ENCODE measurements at regions not wholly inside any gene's neighbourhood (a gene's known extent, or its start where the extent isn't known, plus 50 kb on each side); places are given as distances from the start of the nearest gene placed in this dataset.
A peak's percentile ranks its signal among the peaks of the same experiment; 100 is the strongest.

GRCh38 chr3:177306252-177306651 lies 109.0 kb upstream of the TBL1XR1 start:
- DNase-seq, result no peak

- DNase-seq, result no peak
Measured at GRCh38 chr3:177307391-177307790, 110.1 kb upstream of the TBL1XR1 start.

GRCh38 chr3:177307826-177308225 lies 110.5 kb upstream of the TBL1XR1 start:
- DNase-seq, result no peak

- DNase-seq, result no peak
Measured at GRCh38 chr3:177308286-177308685, 111.0 kb upstream of the TBL1XR1 start.

- no peak for DNase-seq
Measured at GRCh38 chr3:177308911-177309310, 111.6 kb upstream of the TBL1XR1 start.

GRCh38 chr3:177312491-177312890 lies 115.2 kb upstream of the TBL1XR1 start:
- DNase-seq, result no peak

- DNase-seq, result no peak
Measured at GRCh38 chr3:177314897-177315296, 117.6 kb upstream of the TBL1XR1 start.

- no peak for DNase-seq
Measured at GRCh38 chr3:177317247-177317646, 120.0 kb upstream of the TBL1XR1 start.

- no peak for DNase-seq
Measured at GRCh38 chr3:177318559-177318958, 121.3 kb upstream of the TBL1XR1 start.

- no peak for DNase-seq
Measured at GRCh38 chr3:177320765-177321247, 123.5 kb upstream of the TBL1XR1 start.

- DNase-seq, result no peak
Measured at GRCh38 chr3:177321819-177322218, 124.5 kb upstream of the TBL1XR1 start.

- DNase-seq, result no peak
Measured at GRCh38 chr3:177322881-177323280, 125.6 kb upstream of the TBL1XR1 start.

- no peak for DNase-seq
Measured at GRCh38 chr3:177329854-177330253, 132.6 kb upstream of the TBL1XR1 start.

- no peak for DNase-seq
Measured at GRCh38 chr3:177330779-177331178, 133.5 kb upstream of the TBL1XR1 start.

- DNase-seq, result no peak
Measured at GRCh38 chr3:177331203-177331835, 134.0 kb upstream of the TBL1XR1 start.

- DNase-seq, result no peak
Measured at GRCh38 chr3:177332955-177333354, 135.7 kb upstream of the TBL1XR1 start.

GRCh38 chr3:177333533-177334520 lies 136.5 kb upstream of the TBL1XR1 start:
- no peak for DNase-seq

GRCh38 chr3:177334803-177335202 lies 137.5 kb upstream of the TBL1XR1 start:
- no peak for DNase-seq

- DNase-seq, result no peak
Measured at GRCh38 chr3:177335728-177336127, 138.4 kb upstream of the TBL1XR1 start.

- no peak for DNase-seq
Measured at GRCh38 chr3:177336873-177337450, 139.7 kb upstream of the TBL1XR1 start.

- DNase-seq, result peak; percentile 86
Measured at GRCh38 chr3:177337541-177338331, 140.5 kb upstream of the TBL1XR1 start.

- DNase-seq, result no peak
Measured at GRCh38 chr3:177338697-177339219, 141.5 kb upstream of the TBL1XR1 start.

Measured in stimulated activated CD4-positive, alpha-beta T cell treated with anti-CD3 and anti-CD28 coated beads, Interleukin-1b, Interleukin-23, amount 100 ng/mL, for 48 hours (primary cell).